GM18861 (cell line): ENCODE measurements at regions not wholly inside any gene's neighbourhood (a gene's known extent, or its start where the extent isn't known, plus 50 kb on each side); places are given as distances from the start of the nearest gene placed in this dataset.
A peak's percentile ranks its signal among the peaks of the same experiment; 100 is the strongest.
"Not testable (repeated sequence)": the region's sequence is repeated elsewhere in the genome, so short reads cannot be mapped to it uniquely, and the experiment has no call there.

Experiments used
- ATAC-seq: cut with Tn5 transposase; IDR thresholded peaks from one replicate; pipeline ENCODE4 v1.9.1; 2021; ENCODE audit not compliant: unreplicated experiment

- ATAC-seq: peak; percentile 94
Measured at GRCh38 chr12:76183459-76184186, 99.1 kb upstream of the NAP1L1 start.

- ATAC-seq: no peak
Measured at GRCh38 chr12:76180401-76181277, 96.2 kb upstream of the NAP1L1 start.

DNA sequence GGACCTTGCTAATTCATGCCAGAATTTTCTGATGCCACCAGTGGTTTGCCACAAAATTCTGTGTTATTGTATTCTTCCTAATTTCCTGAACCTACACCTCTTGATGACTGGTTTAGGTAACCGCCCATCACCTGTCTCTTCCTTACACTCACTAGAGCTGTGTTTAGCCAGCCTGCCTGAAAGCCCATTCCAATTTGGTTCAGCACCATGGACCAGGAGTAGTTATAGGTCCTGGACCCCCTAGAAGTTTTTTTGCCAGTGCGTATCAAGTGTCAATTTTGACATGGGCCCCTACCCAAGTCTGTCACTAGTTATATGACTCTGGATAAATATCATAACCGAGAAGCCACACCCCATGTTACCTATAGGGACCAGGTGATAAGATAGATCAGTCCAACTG is 94.0 kb upstream of the NAP1L1 start:
- no peak for ATAC-seq

DNA sequence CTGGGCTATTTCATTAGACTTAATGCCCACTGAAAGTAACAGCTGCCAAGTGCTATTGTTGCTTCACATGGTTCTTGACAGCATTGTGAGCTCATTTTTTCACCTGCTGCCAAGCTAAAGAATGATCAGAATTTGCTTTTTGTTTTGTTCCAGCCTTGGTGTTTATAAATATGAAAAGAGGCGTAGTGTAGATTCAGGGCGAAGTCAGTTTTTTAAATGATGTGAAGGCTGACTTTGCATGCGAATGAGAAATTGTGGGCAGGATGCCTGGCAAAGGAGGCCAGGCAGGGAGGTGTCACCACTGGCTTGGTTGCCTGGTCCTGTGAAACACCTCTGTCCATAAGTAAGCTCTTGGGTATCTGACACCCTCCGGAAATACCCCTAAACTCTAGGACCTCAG is 93.3 kb upstream of the NAP1L1 start:
- no peak for ATAC-seq

GRCh38 chr12:76176940-76177339 is 92.5 kb upstream of the NAP1L1 start:
- ATAC-seq: no peak

DNA sequence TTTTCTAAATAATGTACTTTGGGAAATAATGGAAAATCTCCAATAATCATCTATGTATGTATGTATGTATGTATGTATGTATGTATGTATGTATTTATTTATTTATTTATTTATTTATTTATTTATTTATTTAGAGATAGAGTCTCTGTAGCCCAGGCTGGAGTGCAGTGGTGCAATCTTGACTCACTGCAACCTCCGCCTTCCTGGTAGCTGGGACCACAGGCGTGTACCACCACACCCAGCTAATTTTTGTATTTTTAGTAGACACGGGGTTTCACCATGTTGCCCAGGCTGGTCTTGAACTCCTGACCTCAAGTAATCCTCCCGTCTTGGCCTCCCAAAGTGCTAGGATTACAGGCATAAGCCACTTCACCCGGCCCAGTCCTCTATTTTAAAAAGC is 91.5 kb upstream of the NAP1L1 start:
- ATAC-seq: not testable (repeated sequence)

- no peak for ATAC-seq
Measured at GRCh38 chr12:76173756-76174155, 89.3 kb upstream of the NAP1L1 start.

DNA sequence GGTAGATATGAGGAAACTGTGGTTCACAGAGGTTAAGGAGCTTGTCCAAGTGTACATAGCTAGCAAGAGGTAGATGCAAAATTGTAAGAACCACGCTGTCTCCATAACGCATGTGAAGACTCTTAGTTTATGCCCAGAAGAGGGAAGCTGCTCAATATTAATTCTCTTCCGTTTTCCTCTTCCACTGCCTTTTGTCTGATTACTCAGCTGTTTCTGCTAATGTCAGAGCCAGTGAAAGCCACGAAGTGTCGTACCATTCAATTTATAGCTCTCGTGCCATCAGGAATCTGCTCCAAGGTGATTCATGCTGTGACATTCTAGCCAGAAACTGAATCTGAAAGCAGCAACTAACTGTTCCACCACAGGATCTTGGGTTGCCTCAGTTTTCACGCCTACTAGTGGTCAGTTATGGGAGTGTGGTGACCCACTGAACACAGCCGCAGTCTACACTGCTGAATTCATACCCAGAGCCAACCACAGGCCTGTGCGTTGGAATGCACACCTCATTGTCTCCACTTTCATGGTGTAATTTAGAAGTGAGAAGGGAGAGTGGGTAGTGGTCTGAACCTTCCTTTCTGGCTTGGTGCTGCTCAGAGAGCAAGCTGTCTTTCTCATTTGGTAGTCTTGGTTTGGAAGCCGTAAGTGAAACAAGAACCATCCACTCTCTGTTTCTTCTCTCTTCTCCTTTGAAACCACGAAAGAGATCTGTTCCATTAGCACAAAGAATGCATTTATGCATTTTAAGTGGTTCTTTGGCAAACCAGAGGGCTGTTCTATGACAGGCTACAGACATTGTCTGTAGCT is 74.2 kb upstream of the NAP1L1 start:
- ATAC-seq: peak; percentile 97

GRCh38 chr12:76156726-76157125 is 72.2 kb upstream of the NAP1L1 start:
- no peak for ATAC-seq

GRCh38 chr12:76156314-76156713 is 71.8 kb upstream of the NAP1L1 start:
- ATAC-seq: no peak

DNA sequence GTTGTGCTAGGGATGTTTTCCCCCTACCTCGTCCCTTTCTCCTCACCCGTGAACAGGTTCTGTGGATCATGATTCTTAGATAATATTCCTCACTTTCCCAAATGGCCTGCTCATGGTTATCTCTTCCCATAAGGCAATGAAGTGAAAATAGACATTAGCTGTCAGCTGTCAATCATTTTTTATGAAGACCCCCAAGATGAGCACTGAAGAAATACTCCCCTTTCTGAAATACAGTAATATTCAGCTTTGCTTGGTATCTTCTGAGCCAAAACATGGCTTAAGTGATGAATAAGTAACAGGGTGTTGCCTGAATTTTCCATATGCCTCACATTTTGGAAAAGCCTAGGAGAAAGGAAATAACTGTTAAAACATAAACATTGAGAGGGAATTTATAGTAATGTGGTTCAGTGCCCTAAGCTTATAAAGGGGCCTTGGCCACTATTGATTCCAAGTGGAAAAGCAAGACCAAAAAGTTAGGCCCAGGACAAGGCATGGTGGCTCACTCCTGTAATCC is 70.7 kb upstream of the NAP1L1 start:
- no peak for ATAC-seq

DNA sequence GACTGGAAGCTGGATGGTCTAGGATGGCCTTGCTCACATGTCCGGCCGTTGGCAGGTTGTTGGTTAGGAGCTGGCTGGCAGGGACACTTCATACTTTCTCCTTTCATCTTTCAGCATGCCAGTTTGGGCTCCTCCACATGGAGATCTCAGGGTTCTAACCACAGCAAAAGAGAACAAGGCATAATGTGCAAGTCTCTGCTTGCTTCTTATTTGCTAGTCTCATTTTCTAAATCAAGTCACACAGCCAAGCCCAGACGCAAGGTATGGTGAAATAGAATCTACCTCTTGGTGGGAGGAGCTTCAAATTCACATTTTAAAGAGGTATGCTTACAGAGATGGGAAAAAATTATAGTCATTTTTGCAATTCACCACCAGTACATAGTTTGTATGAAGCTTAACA is 69.1 kb upstream of the NAP1L1 start:
- ATAC-seq: no peak

DNA sequence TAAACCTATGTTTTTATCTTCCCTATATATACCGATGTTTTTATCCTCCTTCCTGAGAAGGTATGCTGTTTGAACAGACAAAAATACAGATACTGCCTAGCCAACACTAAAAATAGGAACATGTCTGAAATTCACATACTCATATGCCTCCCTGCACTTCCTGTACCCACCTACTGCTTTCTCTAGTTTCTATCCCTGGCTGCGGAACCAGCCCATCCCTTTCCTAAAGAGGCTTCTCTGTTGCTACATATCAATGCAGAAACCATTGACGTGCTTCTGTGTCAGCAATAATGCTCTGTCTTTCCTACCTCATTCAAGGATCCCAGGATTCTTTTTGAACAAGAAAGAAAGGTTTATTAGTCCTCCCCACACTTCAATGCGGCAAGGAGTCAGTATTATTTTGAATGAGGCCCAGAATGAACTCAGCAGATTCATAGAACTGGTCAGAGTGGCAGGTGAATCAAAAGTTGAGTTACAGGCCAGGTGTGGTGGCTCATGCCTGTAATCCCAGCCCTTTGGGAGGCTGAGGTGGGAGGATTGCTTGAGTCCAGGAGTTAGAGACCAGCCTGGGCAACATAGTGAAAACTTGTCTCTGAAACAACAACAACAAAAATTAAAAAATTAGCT is 67.8 kb upstream of the NAP1L1 start:
- ATAC-seq: peak; percentile 95

DNA sequence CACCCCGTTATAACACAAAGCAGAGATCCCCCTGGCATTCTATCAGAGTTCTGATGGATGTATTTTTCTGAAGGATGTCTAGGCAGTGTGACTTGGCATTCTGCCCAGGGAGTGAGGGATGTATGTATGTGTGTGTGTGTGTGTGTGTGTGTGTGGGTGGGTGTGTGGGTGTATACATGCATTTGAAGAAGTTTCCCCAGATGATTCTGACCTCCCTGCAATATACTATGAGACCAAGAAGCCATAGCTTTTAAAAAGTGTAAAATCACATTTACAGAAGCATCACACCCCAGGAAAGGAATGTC is 59.7 kb upstream of the NAP1L1 start:
- no peak for ATAC-seq

- peak; percentile 98 for ATAC-seq
Measured at GRCh38 chr12:76143343-76144244, 59.1 kb upstream of the NAP1L1 start.

GRCh38 chr12:76142305-76142704 is 57.8 kb upstream of the NAP1L1 start:
- no peak for ATAC-seq

DNA sequence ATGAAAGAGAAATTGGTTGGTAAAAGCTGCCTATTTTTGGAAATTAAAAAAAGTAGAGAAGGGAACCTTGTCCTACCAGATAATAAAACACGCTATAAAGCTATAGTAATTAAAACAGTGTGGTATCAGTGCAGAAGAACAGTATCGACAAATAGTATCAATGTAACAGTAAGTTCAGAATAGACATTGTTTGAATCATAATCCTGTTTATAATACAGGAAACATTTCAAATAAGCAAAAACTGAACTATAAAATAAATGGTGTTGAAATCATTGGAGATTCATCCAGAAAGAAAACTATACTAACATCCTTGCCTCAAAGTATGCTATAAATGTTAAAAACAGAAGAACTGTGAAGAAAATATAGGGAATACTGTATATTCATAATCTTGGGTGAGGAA is 54.2 kb upstream of the NAP1L1 start:
- no peak for ATAC-seq

GRCh38 chr12:76137606-76138005 is 53.1 kb upstream of the NAP1L1 start:
- no peak for ATAC-seq

DNA sequence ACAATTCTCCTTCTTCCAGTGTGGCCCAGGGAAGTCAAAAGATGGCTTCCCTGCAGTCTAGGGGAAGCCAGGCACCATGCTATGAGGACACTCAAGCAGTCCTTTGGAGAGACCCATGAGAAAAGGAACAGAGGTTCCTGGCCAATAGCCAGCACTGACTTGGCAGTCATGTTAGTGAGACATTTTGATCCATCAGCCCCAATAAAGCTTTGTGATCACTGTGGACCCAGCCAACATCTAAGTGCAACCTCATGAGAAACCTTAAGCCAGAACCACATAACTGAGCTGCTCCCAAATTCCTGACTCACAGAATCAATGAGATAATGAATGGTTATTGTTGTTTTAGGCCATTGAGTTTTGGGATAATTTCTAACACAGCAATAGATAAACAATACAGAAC is 51.0 kb upstream of the NAP1L1 start:
- ATAC-seq: no peak
